ENCODE measurements at regions not wholly inside any gene's neighbourhood (a gene's known extent, or its start where the extent isn't known, plus 50 kb on each side); places are given as distances from the start of the nearest gene placed in this dataset.

DNA sequence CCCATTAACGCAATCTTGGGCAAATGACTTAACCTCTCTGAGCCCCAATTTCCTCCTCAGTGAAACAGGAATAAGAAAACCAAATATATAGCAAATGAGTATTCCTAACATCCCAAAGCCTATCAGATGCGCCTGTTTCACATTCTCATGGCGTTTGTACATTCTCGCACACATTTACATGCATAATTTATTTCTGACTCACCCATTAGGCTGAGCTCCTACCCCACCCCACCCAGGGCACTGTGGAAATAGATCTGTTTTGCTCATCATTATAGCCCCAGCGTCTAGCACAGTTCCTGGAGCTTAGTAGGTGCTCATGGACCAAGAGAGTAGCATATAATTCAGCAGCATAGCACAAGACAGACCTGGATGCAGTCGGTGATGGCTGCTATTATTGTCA is 146.1 kb upstream of the VANGL1 start:
- TF ChIP-seq CTCF (IDR thresholded peaks at IDR 0.05; ENCODE audit: low read depth, low read length) = no peak
- TF ChIP-seq EZH2phosphoT487 (IDR thresholded peaks at IDR 0.05; ENCODE audit: low read depth) = no peak
